NCI-H524 (cell line): ENCODE measurements at regions not wholly inside any gene's neighbourhood (a gene's known extent, or its start where the extent isn't known, plus 50 kb on each side); places are given as distances from the start of the nearest gene placed in this dataset.
"Not testable (repeated sequence)": the region's sequence is repeated elsewhere in the genome, so short reads cannot be mapped to it uniquely, and the experiment has no call there.

ENCODE experiments used
- DNase-seq, 2 experiments: peaks; one replicate each; lab custom pipeline; 2025; lab: John Stamatoyannopoulos, UW

DNA sequence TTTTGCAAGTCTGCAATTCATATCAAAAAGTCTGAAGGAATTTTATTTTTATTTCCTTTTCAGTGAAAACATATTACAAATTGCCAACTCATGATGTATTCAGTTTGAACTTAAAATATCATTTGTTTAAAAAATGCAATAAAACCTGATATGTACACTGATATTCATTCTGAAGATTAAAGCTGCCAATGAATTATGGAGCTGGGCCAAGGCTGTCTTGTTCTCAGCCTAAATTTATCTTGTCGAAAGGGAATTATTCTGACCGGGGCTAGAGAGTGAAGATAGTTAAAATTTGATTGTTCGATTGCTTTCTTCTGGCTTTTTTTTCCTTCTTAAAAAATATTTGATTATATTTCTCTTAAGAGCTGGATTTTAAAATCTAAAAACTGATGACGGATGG is 54.0 kb upstream of the RBFOX1 start:
- DNase-seq, result no peak

GRCh38 chr16:7272567-7273158 is 60.0 kb upstream of the RBFOX1 start:
- no peak for DNase-seq

GRCh38 chr16:7271486-7271885 is 61.2 kb upstream of the RBFOX1 start:
- DNase-seq, result no peak

GRCh38 chr16:7270823-7271222 is 61.8 kb upstream of the RBFOX1 start:
- no peak for DNase-seq

DNA sequence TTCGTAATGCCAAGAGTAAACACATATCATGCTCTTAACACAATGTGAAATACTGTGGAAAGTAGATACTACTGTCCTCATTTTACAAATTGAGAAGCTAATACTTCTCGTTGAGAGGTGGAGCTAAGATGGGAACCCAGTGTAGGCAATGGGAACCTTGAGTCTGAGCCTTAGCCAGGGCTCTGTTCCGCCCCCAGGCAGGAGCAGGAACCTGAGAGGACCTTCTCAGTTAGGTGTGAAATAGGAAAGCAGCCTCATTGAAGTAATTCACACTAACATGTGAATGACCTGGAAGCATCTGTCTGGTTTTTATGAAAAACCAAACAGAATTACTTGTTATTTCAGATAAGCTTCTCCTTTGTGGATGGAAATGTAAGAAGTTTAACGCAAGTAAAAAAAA is 62.6 kb upstream of the RBFOX1 start:
- no peak for DNase-seq

DNA sequence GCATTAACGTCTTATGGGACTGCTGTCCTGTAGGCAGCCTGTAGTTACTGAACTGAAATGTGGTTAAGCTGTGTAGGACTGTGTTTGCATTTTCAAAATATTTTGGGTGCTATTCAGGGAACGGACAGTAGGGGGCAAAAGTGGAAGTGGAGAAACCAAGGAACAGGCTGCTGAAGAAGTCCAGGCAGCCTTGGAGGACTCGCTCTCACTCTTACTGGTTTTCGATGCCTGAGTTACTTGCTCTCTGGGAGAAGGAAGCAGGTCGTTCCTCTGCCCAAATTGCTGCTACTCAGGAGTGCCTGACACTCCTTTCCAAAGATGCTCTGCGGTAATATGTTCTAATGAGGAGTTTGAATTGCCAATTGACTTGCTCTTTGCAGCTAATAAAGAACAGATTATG is 64.5 kb upstream of the RBFOX1 start:
- DNase-seq, result peak in 1 of 2 experiments; percentile 13

DNA sequence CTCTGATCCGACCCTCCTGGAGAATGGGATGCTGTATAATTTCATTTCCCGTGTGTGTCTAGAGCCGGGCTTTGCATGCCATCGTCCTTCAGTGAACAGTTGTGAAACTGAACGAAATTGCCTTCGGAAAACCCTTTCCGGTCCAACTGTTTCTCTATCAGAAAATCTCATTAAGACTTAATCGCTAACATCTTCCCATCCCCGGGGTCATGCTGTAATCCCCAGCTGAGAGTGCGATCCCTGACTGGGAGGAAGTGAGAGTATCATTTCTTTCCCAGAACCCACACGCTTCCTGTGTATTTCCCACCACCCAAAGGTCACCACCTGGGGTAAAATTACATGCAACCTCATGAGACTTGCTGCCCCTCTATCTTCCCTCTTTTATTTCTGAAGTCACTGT is 75.6 kb upstream of the RBFOX1 start:
- no peak for DNase-seq

DNA sequence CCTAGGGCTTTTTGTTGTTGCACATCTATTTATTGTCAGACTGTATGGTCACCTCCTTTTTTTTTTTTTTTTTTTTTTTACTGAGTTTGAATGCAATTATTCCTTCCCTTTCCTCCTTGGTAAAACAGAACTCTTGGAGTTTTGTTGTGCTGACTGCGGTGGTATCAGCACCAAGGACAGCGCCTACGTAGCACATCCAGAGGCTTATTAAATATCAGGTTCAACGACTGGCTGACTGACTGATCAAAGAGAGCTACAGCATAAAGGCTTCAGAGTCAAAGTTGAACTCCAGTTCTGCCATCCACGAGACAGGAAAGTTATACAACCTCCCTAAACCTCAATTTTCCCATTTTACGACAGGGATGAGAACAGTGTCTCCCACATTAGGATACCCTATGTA is 86.1 kb upstream of the RBFOX1 start:
- no peak for DNase-seq

DNA sequence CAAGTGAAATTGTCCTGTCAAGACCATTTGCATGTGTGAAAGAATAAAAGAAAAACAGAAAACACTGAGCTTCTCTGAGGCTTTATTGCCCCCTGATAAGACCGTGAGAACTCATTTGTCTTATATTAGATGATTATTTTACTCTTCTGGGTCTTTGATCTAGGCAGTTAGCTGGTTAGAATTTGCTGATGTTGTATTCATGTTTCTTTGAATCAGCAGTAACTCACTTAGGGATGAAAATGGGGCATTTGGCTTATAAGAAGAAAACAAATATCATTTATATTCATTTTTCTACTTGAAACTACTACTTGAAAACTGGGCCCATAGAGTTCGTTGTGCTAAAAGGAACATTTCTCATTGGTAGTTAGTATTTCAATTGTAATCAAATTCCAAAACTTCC is 93.1 kb upstream of the RBFOX1 start:
- no peak for DNase-seq

DNA sequence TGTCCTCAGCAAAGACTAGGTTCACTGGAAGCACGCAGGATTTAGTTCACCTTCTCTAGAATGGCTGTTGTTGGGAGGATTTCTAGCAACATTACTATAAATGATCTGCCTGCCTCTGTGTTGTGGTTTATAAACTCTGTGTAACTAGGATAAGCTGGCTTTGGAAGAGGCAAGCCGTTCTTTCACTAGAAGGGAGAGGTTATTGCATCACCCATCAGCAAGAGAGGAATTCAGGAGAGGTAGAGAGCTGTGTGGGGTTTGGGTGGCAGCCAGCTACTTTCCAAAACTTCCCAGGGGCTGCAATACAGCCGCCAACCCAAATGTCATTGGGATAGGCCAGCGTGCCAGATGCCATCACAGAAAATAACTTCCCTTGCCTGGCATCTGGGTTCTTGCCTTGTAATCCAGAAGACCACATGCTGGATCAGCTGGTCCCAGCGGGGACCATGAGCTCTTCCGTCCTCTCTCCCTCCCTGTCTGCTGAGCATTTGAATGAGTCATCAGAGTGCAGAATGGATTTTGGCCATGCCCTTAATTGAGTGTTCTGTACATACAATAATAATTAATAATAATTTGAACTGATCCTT is 95.7 kb upstream of the RBFOX1 start:
- no peak for DNase-seq

DNA sequence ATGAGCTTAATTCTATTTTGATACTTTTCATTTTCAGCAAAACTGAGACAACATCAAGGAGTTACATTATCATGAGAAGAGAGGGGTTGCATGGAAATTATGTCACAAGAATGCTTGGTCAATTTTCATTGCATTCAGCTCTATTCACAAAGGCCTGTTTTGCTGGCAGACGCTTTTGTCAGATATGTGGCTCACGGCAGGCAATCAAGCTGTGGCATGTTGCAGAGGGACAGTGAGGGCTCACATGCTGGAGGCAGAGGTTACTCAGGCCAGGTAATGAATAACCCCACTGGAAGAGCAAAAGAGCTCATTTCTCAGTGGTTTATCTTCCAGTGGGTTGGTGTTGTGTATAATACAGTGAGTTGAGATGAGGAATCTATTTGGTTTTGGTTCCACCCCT is 98.7 kb upstream of the RBFOX1 start:
- no peak for DNase-seq

- DNase-seq, result no peak
Measured at GRCh38 chr16:7231762-7232161, 100.9 kb upstream of the RBFOX1 start.

DNA sequence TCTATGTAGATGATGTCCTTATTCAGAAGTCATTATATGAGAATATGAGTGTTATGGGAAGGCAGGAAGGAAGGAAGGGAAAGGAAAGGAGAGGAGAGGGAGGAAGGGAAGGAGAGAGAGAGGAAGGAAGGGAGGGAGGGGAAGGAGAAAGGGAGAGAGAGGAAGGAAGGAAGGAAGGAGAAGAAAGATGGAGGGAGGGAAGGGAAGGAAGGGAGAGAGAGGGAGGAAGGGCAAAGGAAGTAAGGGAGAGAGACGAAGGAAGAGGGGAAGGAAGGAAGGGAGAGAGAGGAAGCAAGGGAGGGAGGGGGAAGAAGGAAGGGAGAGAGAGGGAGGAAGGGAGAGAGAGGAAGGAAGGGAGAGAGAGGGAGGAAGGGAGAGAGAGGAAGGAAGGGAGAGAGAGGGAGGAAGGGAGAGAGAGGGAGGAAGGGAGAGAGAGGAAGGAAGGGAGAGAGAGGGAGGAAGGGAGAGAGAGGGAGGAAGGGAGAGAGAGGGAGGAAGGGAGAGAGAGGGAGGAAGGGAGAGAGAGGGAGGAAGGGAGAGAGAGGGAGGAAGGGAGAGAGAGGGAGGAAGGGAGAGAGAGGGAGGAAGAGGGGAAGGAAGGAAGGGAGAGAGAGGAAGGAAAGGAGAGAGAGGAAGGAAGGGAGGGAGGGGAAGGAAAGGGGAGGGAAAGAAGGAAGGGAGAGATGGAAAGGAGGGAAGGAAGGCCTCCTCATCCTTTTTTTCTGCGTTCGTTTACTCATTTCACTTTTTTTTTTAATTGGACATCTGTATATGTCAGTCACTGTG is 103.0 kb upstream of the RBFOX1 start:
- DNase-seq, result not testable (repeated sequence)

DNA sequence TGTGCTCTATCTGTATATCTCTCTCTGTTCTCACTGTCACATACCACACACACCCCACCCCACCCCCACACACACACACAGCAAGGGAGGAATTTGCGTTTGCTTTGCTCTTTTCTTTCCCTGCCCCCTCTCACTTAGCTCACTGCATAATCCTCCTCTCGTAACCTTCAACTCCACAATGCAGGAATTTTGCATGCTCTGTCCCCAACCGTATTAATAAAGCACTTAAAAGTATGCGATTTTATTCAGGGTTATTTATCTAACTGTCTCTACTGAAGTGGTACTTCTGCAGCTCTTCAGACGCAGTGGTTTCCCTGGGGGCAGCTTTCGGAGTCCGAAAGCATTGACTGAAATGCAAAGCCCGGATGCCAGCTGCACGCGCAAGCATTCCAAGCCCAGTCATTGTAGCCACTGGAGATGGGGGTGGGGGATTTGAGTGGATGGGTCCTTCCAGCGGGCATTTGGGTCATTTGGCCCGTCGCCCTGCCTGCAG is 105.4 kb upstream of the RBFOX1 start:
- DNase-seq, result no peak

DNA sequence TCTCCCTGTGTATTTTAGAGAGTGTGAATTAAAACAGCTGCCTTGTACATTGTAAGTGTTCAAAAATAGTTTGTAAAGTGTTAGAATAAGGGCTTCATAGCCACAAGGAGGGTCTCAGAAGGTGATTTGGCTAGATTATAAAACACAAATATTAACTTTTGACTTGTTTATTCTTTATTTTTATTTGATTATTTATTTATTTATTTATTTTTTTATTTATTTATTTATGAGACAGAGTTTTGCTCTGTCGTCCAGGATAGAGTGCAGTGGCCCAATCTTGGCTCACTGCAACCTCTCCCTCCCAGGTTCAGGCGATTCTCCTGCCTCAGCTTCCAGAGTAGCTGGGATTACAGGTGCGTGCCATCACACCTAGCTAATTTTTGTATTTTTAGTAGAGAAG is 111.5 kb upstream of the RBFOX1 start:
- DNase-seq, result no peak

DNA sequence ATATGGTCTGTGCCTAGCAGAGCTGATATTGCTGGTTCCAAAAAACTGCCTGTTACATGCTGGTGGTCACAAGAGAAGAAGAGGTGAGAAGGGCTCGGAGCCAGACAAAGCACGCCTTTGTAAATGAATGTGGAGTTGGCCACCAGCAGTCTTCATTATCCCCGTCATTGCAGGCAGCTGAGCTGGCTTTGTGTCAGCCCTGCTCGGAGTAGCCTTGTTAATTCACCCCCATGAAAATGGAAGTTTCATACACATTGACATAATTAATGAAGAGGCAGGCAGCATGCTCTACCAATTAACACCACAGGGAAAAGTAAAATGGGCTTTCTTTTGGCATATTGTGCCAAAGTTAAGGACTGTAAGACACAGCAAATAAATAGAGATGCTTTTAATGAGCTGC is 113.7 kb upstream of the RBFOX1 start:
- no peak for DNase-seq

GRCh38 chr16:7217797-7218196 is 114.8 kb upstream of the RBFOX1 start:
- no peak for DNase-seq

- DNase-seq, result no peak
Measured at GRCh38 chr16:7216719-7217118, 115.9 kb upstream of the RBFOX1 start.

DNA sequence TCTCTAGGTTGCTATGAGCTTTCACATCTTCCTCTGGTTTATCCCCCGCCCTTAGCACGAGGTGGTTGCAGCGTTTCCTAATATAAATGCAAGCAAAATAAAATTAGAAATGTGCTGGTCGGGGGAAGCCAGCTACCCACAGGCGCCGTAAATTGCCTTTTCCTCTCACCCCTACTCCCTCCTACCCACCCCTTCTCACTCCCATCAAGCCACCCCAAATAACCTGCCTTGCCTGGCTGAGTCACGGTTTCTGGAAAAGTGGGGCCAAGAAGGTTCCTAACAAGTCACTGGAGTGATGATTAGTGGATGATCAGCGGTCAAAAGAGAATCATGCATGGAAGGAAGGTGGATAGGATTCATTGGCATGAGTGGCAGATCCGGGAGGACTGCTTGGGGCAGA is 120.9 kb upstream of the RBFOX1 start:
- DNase-seq, result no peak

GRCh38 chr16:7209598-7209997 is 123.0 kb upstream of the RBFOX1 start:
- no peak for DNase-seq

- DNase-seq, result no peak
Measured at GRCh38 chr16:7206469-7206868, 126.2 kb upstream of the RBFOX1 start.

DNA sequence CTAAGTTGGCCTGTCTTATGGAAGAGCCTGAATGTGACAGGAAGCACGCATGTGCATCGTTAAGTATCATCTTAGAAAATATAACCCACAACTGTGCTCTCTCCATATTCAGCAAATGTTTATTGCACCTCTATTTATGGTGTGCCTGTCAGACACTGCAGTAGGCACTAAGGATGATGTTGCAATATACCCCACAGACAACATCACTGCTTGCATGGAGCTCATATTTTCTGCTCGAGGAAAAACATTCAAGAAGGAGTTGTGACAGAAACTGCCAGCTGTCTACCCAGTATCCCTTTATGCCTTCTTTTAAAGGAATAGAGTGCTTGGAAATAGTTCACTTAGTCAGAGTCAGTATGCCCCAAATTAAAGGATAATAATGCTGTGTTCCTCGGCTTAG is 132.3 kb upstream of the RBFOX1 start:
- DNase-seq, result no peak

DNA sequence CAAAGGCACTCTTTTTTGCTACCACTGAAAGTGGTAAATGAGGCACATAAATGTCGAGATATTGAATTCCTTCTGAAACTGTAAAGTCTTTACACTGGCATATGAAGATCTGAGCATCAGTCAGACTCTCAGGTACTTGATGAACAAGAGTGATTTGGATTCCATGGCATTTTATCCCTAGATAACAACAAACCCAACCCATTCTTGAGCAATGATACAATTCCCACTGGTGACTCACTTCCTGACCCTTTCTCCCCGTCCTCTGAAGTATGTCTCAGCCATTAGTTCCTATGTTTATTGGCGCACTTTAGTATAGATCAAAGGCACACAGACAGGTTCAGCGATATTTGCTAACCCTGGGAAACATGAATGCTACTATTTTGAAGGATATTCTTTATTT is 147.0 kb upstream of the RBFOX1 start:
- no peak for DNase-seq
